SK-N-SH (cell line): ENCODE measurements at regions not wholly inside any gene's neighbourhood (a gene's known extent, or its start where the extent isn't known, plus 50 kb on each side); places are given as distances from the start of the nearest gene placed in this dataset.

Source experiments
- CTCF ChIP-seq: fragments of 200-600 bp; sonication (generic); IDR thresholded peaks from 2 replicates; pipeline ENCODE4 v1.6.1; 2017; ENCODE audit warnings: antibody characterized with exemption, mild to moderate bottlenecking, moderate library complexity
- EP300 ChIP-seq, 2 experiments: IDR thresholded peaks; 2 replicates each; pipeline versions ENCODE4 v1.4.0 to v1.6.1; 2012; ENCODE audit warnings: borderline replicate concordance in 1 of 2, low read depth in 1 of 2, low read length in 1 of 2
- GABPA ChIP-seq: IDR thresholded peaks from 2 replicates; pipeline ENCODE4 v1.4.0; 2012; ENCODE audit warnings: low read depth, mild to moderate bottlenecking
- GATA2 ChIP-seq: sonication (generic); formaldehyde crosslinking; IDR thresholded peaks from 2 replicates; pipeline ENCODE4 v1.5.0; 2020; ENCODE audit warnings: mild to moderate bottlenecking, missing genetic modification reagents
- MXI1 ChIP-seq: IDR thresholded peaks from 2 replicates; pipeline ENCODE4 v1.6.1; 2012; ENCODE audit warnings: mild to moderate bottlenecking, low read depth, low read length, improper control_type of control experiment
- NRF1 ChIP-seq: IDR thresholded peaks from 2 replicates; pipeline ENCODE4 v1.6.1; 2012; ENCODE audit warnings: low read depth, mild to moderate bottlenecking, low read length
- REST ChIP-seq: IDR thresholded peaks from 2 replicates; pipeline ENCODE4 v1.6.1; 2012; ENCODE audit warnings: mild to moderate bottlenecking, low read depth, low read length, moderate library complexity
- RFX5 ChIP-seq: IDR thresholded peaks from 2 replicates; pipeline ENCODE4 v1.6.1; 2012; ENCODE audit warnings: mild to moderate bottlenecking, improper control_type of control experiment, low read length
- SIN3A ChIP-seq: IDR thresholded peaks from 2 replicates; pipeline ENCODE4 v1.6.1; 2012; ENCODE audit warnings: low read depth, mild to moderate bottlenecking, low read length, moderate library complexity, borderline replicate concordance
- USF1 ChIP-seq: IDR thresholded peaks from 2 replicates; pipeline ENCODE4 v1.4.0; 2012; ENCODE audit warnings: low read depth, borderline replicate concordance

- TF ChIP-seq SIN3A (no peak), USF1 (no peak), CTCF (no peak), RFX5 (no peak), EP300 (IDR thresholded peaks at IDR 0.05; ENCODE audit: borderline replicate concordance in 1 of 2, low read depth in 1 of 2, low read length in 1 of 2) (no peak), MXI1 (no peak), GABPA (no peak), NRF1 (no peak), GATA2 (no peak), REST (no peak)
Observed at GRCh38 chr12:92042791-92043531, 102.7 kb downstream of the BTG1 start.
